AG04449 (cell line): ENCODE measurements at regions not wholly inside any gene's neighbourhood (a gene's known extent, or its start where the extent isn't known, plus 50 kb on each side); places are given as distances from the start of the nearest gene placed in this dataset.

Source experiments
- CTCF ChIA-PET: fragments of 350-600 bp; formaldehyde crosslinking; extraction: SDS; loops from one replicate; lab custom pipeline; 2021; ENCODE audit warnings: antibody characterized with exemption; lab: Yijun Ruan, JAX
- POLR2A ChIA-PET: fragments of 400-600, 350-600 bp; formaldehyde crosslinking; extraction: SDS; loops from one replicate; lab custom pipeline; 2020; ENCODE audit warnings: antibody characterized with exemption, inconsistent platforms; lab: Yijun Ruan, JAX
- DNase-seq: peaks from one replicate; pipeline ENCODE4 v3.0.0-alpha.2; 2010; ENCODE audit warnings: low read depth, low spot score
- H3K4me3 ChIP-seq: 2 replicates; pipeline ENCODE4 v1.5.1; 2011; ENCODE audit warnings: low read depth, mild to moderate bottlenecking, control low read depth, low read length
- CTCF ChIP-seq: IDR thresholded peaks from one replicate; pipeline ENCODE4 v1.5.1; 2011; ENCODE audit warnings: mild to moderate bottlenecking, moderate library complexity, low read length, control low read depth, inconsistent platforms; ENCODE audit not compliant: insufficient read depth; ENCODE audit errors: missing control alignments

DNA sequence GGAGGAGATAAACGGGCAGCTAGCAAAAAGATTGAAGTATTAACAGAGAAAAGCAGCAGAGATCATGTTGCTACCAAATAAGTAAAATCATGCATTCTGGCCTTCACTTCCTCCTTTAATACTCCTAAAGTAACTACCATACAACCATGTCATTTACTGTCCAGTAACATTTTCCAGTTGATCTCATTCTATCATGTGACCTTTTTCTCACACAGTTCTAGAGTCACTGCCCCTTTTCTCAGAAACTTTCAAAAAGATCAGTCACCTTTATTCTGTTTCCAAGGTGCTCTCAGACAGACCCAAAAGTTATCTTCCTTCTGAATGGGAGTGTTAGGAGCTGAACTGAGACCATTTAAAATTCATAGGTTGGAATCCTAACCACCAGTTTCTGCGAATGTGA, 984.4 kb downstream of the FAM181B start:
- CTCF ChIA-PET: no interaction called here

GRCh38 chr11:81744336-81745116, 989.1 kb downstream of the FAM181B start:
- H3K4me3 ChIP-seq: no peak overlapping the region
- ChIA-PET CTCF (no interaction called here), POLR2A (no interaction called here)
- no peak for TF ChIP-seq CTCF
- DNase-seq: no peak

More for the DNA sequence above, 984.4 kb downstream of the FAM181B start:
- DNase-seq: no peak
- H3K4me3 ChIP-seq: no peak overlapping the region
- POLR2A ChIA-PET: no interaction called here
- TF ChIP-seq CTCF: no peak

DNA sequence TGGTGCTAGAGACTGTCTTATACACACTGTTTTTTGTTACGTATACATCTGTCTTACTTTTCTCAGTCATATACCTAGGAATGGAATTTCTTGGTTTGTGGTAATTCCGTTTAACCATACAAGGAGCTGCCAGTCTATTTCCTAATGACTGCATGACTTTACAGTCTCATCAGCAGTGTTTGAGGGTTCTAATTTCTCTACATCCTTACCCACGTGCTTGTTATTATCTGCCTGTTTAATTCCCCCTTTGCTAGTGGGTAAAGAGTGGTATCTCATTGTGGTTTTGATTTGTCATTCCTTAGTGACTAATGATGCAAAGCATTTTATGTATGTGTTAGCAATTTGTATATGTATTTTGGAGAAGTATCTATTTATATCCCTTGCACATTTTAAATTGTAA, 1008.0 kb downstream of the FAM181B start:
- ChIA-PET POLR2A (no interaction called here), CTCF (no interaction called here)
- no peak overlapping the region for H3K4me3 ChIP-seq
- TF ChIP-seq CTCF: no peak
- no peak for DNase-seq

- ChIA-PET POLR2A (no interaction called here), CTCF (no interaction called here)
- DNase-seq: no peak
- no peak for TF ChIP-seq CTCF
- no peak overlapping the region for H3K4me3 ChIP-seq
Measured at GRCh38 chr11:81717695-81718094, 1016.0 kb downstream of the FAM181B start.

DNA sequence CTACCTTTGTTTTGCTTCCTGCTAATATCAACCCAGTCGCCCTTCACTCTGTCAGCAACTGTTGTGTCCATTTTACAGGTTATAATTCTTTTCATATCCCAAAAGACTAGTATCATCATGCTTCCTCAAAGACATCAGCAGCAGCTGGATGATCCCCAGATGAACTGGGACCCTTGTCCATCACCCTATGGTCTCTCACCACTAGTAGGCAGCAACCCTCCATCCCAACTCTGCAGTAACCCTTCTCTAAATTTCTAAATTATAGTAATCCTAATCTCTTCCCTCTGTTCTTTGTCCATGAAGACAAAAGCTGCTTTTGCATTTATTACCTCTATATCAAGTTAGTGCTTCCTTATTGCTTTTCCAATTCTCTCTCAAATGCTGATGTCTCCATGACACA, 1025.8 kb downstream of the FAM181B start:
- TF ChIP-seq CTCF: no peak
- ChIA-PET CTCF (no interaction called here), POLR2A (no interaction called here)
- no peak for DNase-seq
- no peak overlapping the region for H3K4me3 ChIP-seq

GRCh38 chr11:81705283-81705682, 1028.4 kb downstream of the FAM181B start:
- ChIA-PET CTCF (no interaction called here), POLR2A (no interaction called here)
- no peak for DNase-seq
- no peak overlapping the region for H3K4me3 ChIP-seq
- TF ChIP-seq CTCF: no peak
